Lung (tissue), 11 donors: ENCODE measurements at regions not wholly inside any gene's neighbourhood (a gene's known extent, or its start where the extent isn't known, plus 50 kb on each side); places are given as distances from the start of the nearest gene placed in this dataset.

Experiments
- ATAC-seq: fragments of 200-7000 bp; cut with Tn5 transposase; one replicate; pipeline ENCODE4 v1.9.1; 2020; ENCODE audit warnings: moderate number of reproducible peaks; ENCODE audit not compliant: insufficient read depth, low FRiP score
- DNase-seq, 3 donors: peaks; one replicate each; pipeline ENCODE4 v3.0.0-alpha.2; 2013 to 2017
- H3K27ac ChIP-seq, 2 donors: one replicate each; pipeline ENCODE4 v1.5.1; 2013; ENCODE audit warnings: mild to moderate bottlenecking in 2 of 2, moderate library complexity in 2 of 2, control low read depth in 1 of 2, inconsistent platforms in 1 of 2, low read depth in 1 of 2, low read length in 1 of 2
- H3K27me3 ChIP-seq, 3 donors: one replicate each; pipeline ENCODE4 v1.5.1; 2013; ENCODE audit warnings: low read length in 2 of 3; ENCODE audit not compliant: control insufficient read depth in 3 of 3, insufficient read depth in 3 of 3
- H3K36me3 ChIP-seq, 4 donors: one replicate each; pipeline ENCODE4 v1.5.1; 2013; ENCODE audit warnings: low read length in 4 of 4, mild to moderate bottlenecking in 1 of 4, moderate library complexity in 1 of 4; ENCODE audit not compliant: control insufficient read depth in 4 of 4, insufficient read depth in 4 of 4
- H3K4me1 ChIP-seq, 5 donors: one replicate each; pipeline ENCODE4 v1.5.1; 2013; ENCODE audit warnings: low read length in 5 of 5, mild to moderate bottlenecking in 2 of 5, moderate library complexity in 1 of 5; ENCODE audit not compliant: control insufficient read depth in 5 of 5, insufficient read depth in 5 of 5
- H3K4me3 ChIP-seq: one replicate; pipeline ENCODE4 v1.5.1; 2013; ENCODE audit warnings: mild to moderate bottlenecking, control low read depth, moderate library complexity
- H3K9ac ChIP-seq, 2 donors: one replicate each; pipeline ENCODE4 v1.5.1; 2013; ENCODE audit warnings: low read length in 2 of 2, control low read depth in 1 of 2; ENCODE audit not compliant: insufficient read depth in 1 of 2
- H3K9me3 ChIP-seq, 4 donors: one replicate each; pipeline ENCODE4 v1.5.1; 2013; ENCODE audit warnings: low read length in 3 of 4, mild to moderate bottlenecking in 1 of 4, moderate library complexity in 1 of 4; ENCODE audit not compliant: control insufficient read depth in 4 of 4, insufficient read depth in 3 of 4
- WGBS, 2 donors: extraction: QIAGEN DNeasy Blood & Tissue Kit; methylation state at CpG; one replicate each; pipeline ENCODE4 v1.1.7; 2013; 5-methylcytosine and 5-hydroxymethylcytosine counted together
- TF ChIP-seq, protein P1 (sequence below): IDR thresholded peaks from 2 replicates; pipeline ENCODE4 v1.5.1; 2012; ENCODE audit warnings: mild to moderate bottlenecking; ENCODE audit errors: control extremely low read depth, extremely low read depth
- donor health status: control.
- donor health status: control.
- donor health status: Bipolar disorder and iron deficiency.
- donor health status: healthy.
- donor health status: DM: yes; HTN: yes; CAD: no.

DNA sequence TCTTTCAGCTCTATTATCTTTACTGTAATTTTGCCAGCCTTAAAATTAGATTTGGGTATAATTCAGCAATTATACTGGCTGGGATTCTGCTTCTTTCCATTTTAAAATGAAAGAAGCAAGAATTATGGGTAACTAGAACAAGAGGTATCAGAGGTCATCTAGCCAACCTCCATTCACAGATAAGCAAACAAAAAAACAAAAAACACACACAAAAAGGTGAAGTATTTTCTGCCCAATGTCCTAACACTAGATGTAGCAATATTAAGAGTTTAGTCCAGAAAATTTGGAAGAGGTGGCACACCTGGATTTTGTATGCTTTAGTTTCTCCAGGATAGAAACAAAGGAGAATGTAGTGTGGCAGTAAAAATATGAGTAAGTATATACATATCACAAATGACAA, 68.1 kb upstream of the ANXA1 start:
- no peak overlapping the region for H3K27ac ChIP-seq
- H3K36me3 ChIP-seq = no peaks in the 10 kb centered on the region
- no peaks in the 10 kb centered on the region for H3K27me3 ChIP-seq
- peaks cover 0 to 7% (median 3%) of the 10 kb centered on the region in 5 donors for H3K4me1 ChIP-seq
- no peak overlapping the region for H3K9ac ChIP-seq
- H3K4me3 ChIP-seq = no peak overlapping the region
- DNase-seq = no peak
- TF ChIP-seq, protein P1, sequence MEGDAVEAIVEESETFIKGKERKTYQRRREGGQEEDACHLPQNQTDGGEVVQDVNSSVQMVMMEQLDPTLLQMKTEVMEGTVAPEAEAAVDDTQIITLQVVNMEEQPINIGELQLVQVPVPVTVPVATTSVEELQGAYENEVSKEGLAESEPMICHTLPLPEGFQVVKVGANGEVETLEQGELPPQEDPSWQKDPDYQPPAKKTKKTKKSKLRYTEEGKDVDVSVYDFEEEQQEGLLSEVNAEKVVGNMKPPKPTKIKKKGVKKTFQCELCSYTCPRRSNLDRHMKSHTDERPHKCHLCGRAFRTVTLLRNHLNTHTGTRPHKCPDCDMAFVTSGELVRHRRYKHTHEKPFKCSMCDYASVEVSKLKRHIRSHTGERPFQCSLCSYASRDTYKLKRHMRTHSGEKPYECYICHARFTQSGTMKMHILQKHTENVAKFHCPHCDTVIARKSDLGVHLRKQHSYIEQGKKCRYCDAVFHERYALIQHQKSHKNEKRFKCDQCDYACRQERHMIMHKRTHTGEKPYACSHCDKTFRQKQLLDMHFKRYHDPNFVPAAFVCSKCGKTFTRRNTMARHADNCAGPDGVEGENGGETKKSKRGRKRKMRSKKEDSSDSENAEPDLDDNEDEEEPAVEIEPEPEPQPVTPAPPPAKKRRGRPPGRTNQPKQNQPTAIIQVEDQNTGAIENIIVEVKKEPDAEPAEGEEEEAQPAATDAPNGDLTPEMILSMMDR = no peak
- no peak for ATAC-seq
- no peaks in the 10 kb centered on the region for H3K9me3 ChIP-seq

DNA sequence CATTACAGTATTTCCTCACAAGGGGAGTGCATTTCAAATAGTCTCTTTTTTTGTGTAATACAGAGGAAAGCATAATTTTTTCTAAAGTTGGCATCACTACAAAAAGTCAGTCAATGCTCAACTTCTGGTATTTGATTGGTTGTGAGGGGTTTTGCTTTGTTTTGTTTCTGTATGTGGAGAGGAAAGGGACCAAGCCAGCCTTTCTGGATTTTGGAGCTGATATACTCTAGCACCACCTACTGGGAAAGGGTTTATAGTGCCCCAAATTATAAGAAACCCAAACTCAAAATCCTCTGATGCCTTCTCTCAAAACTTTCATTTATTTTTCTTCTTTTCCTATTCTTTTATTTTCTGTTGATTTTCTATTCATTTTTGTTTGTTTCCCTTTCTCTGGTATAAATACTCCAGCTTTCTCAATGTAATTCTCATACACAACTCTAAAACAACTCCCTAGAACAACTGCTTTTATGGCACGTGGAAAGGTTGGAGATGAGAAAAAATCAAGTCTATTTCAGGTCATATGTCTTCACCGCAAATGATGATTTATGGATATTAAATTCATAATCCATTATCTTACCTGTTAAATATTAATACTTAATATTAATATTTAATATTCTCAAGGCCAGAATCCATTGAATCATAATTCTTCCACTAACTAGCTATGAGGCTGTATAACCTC, 69.5 kb upstream of the ANXA1 start:
- ATAC-seq = no peak
- H3K36me3 ChIP-seq = no peaks in the 10 kb centered on the region
- no peak overlapping the region for H3K9ac ChIP-seq
- TF ChIP-seq, protein P1 = peak; percentile 26
- H3K27ac ChIP-seq = no peak overlapping the region
- no peak overlapping the region for H3K4me3 ChIP-seq
- H3K27me3 ChIP-seq = no peaks in the 10 kb centered on the region
- H3K4me1 ChIP-seq = peaks cover 0 to 7% (median 3%) of the 10 kb centered on the region in 5 donors
- DNase-seq = peak; percentile 35 to 89 (median 84)
- no peaks in the 10 kb centered on the region for H3K9me3 ChIP-seq
- WGBS, 2 donors = 90 to 98% methylated on average over 2 of the region's 2 CpGs

- no peak overlapping the region for H3K4me3 ChIP-seq
- TF ChIP-seq, protein P1 = no peak
- ATAC-seq (no peak), DNase-seq (no peak)
- no peak overlapping the region for H3K9ac ChIP-seq
- no peaks in the 10 kb centered on the region for H3K9me3 ChIP-seq
- H3K27ac ChIP-seq = no peak overlapping the region
- H3K27me3 ChIP-seq = no peaks in the 10 kb centered on the region
- H3K36me3 ChIP-seq = no peaks in the 10 kb centered on the region
- WGBS, 2 donors = 78 to 90% methylated on average over 3 of the region's 3 CpGs
- H3K4me1 ChIP-seq = peaks cover 0 to 7% (median 3%) of the 10 kb centered on the region in 5 donors
Observed at GRCh38 chr9:73080110-73080694, 71.5 kb upstream of the ANXA1 start.
